Common myeloid progenitor, CD34-positive (primary cell): ENCODE measurements at regions not wholly inside any gene's neighbourhood (a gene's known extent, or its start where the extent isn't known, plus 50 kb on each side); places are given as distances from the start of the nearest gene placed in this dataset.

Experiments used
- CTCF ChIA-PET: fragments of 350-600 bp; sonication (Branson Sonifier 250); formaldehyde crosslinking; loops from one replicate; lab custom pipeline; 2021; ENCODE audit warnings: antibody characterized with exemption; lab: Charles Lee
- POLR2A ChIA-PET: fragments of 350-600 bp; sonication (Branson Sonifier 250); formaldehyde crosslinking; loops from one replicate; lab custom pipeline; 2021; ENCODE audit warnings: antibody characterized with exemption; lab: Charles Lee
- DNase-seq, 3 donors: peaks; one replicate each; pipeline versions ENCODE4 v3.0.0 to v3.0.0-alpha.2; 2013
- H3K27ac ChIP-seq, 2 experiments: 1 replicate in 1 of 2; 2 replicates in 1 of 2; pipeline ENCODE4 v1.7.0; 2013; ENCODE audit warnings: inconsistent platforms in 2 of 2, low read length in 2 of 2, mild to moderate bottlenecking in 2 of 2, low read depth in 1 of 2, moderate library complexity in 1 of 2; ENCODE audit not compliant: severe bottlenecking in 2 of 2, insufficient read depth in 1 of 2, poor library complexity in 1 of 2
- H3K27me3 ChIP-seq, 5 experiments: replicated peaks in 2 of 5; 1 replicate in 3 of 5; 2 replicates in 2 of 5; pipeline versions ENCODE4 v1.6.1 to v1.7.0; 2013; ENCODE audit warnings: low read length in 4 of 5, mild to moderate bottlenecking in 2 of 5, moderate library complexity in 2 of 5, inconsistent platforms in 1 of 5; ENCODE audit not compliant: insufficient read depth in 5 of 5, control insufficient read depth in 4 of 5
- H3K36me3 ChIP-seq, 4 experiments: 1 replicate in 2 of 4; 2 replicates in 2 of 4; pipeline versions ENCODE4 v1.6.1 to v1.7.0; 2013; ENCODE audit warnings: low read length in 3 of 4, control low read depth in 1 of 4, mild to moderate bottlenecking in 1 of 4; ENCODE audit not compliant: control insufficient read depth in 4 of 4, insufficient read depth in 4 of 4
- H3K4me1 ChIP-seq, 4 experiments: 1 replicate in 3 of 4; 2 replicates in 1 of 4; pipeline versions ENCODE4 v1.6.1 to v1.7.1; 2013; ENCODE audit warnings: low read length in 3 of 4, mild to moderate bottlenecking in 3 of 4, control low read depth in 1 of 4, inconsistent platforms in 1 of 4, moderate library complexity in 1 of 4; ENCODE audit not compliant: control insufficient read depth in 4 of 4, insufficient read depth in 4 of 4; ENCODE audit errors: control extremely low read depth in 1 of 4
- H3K4me3 ChIP-seq, 7 experiments: 1 replicate in 4 of 7; 2 replicates in 3 of 7; pipeline versions ENCODE4 v1.5.1 to v1.7.0; 2013; ENCODE audit warnings: mild to moderate bottlenecking in 7 of 7, low read length in 6 of 7, moderate library complexity in 6 of 7, inconsistent platforms in 2 of 7, low read depth in 2 of 7, control low read depth in 1 of 7; ENCODE audit not compliant: insufficient read depth in 4 of 7, control insufficient read depth in 1 of 7; ENCODE audit errors: extremely low read depth in 1 of 7
- H3K9me3 ChIP-seq, 5 experiments: 1 replicate in 4 of 5; 2 replicates in 1 of 5; pipeline versions ENCODE4 v1.6.1 to v1.7.1; 2013; ENCODE audit warnings: low read length in 4 of 5, mild to moderate bottlenecking in 2 of 5, inconsistent platforms in 1 of 5, low read depth in 1 of 5, moderate library complexity in 1 of 5; ENCODE audit not compliant: control insufficient read depth in 4 of 5, insufficient read depth in 2 of 5; ENCODE audit errors: control extremely low read depth in 1 of 5
- WGBS: methylation state at CpG from one replicate; pipeline ENCODE4 v1.1.5; 2013; ENCODE audit not compliant: insufficient coverage; 5-methylcytosine and 5-hydroxymethylcytosine counted together

- CTCF ChIA-PET: interaction anchor here (0.6 kb wide), 1 partner anchor 11 kb away, joined by 4 read pairs; no protein-coding TSS in a partner anchor
- Histone ChIP-seq H3K27me3 (no peaks in the 10 kb centered on the region), H3K9me3 (peaks cover 0 to 5% (median 1%) of the 10 kb centered on the region in 5 experiments), H3K36me3 (no peaks in the 10 kb centered on the region), H3K27ac (no peak overlapping the region), H3K4me3 (no peak overlapping the region), H3K4me1 (no peaks in the 10 kb centered on the region)
- no peak for DNase-seq
- WGBS: 100% methylated on average over 1 of the region's 3 CpGs
- POLR2A ChIA-PET: no interaction called here
Observed at GRCh38 chr4:123996718-123997510, 600.3 kb downstream of the SPRY1 start.

- no peaks in the 10 kb centered on the region for H3K27me3 ChIP-seq
- H3K36me3 ChIP-seq: no peaks in the 10 kb centered on the region
- ChIA-PET CTCF (no interaction called here), POLR2A (no interaction called here)
- DNase-seq: peak in 2 of 3 donors; percentile 12 to 31
- no peak overlapping the region for H3K27ac ChIP-seq
- no peak overlapping the region for H3K4me3 ChIP-seq
- peaks cover 0 to 1% (median 0%) of the 10 kb centered on the region in 5 experiments for H3K9me3 ChIP-seq
- 80% methylated on average over 1 of the region's 1 CpG for WGBS
- no peaks in the 10 kb centered on the region for H3K4me1 ChIP-seq
Observed at GRCh38 chr4:123997776-123998449, 601.3 kb downstream of the SPRY1 start.

- Histone ChIP-seq H3K9me3 (peaks cover 0 to 1% (median 0%) of the 10 kb centered on the region in 5 experiments), H3K36me3 (no peaks in the 10 kb centered on the region), H3K4me1 (no peaks in the 10 kb centered on the region), H3K4me3 (no peak overlapping the region), H3K27me3 (no peaks in the 10 kb centered on the region), H3K27ac (no peak overlapping the region)
- no CpG with 5 or more reads among the region's 2 CpGs for WGBS
- ChIA-PET CTCF (no interaction called here), POLR2A (no interaction called here)
- DNase-seq: no peak
Observed at GRCh38 chr4:124000233-124000632, 603.6 kb downstream of the SPRY1 start.

GRCh38 chr4:124015766-124016165, 619.2 kb downstream of the SPRY1 start:
- no CpG with 5 or more reads among the region's 1 CpG for WGBS
- Histone ChIP-seq H3K27me3 (no peaks in the 10 kb centered on the region), H3K27ac (no peak overlapping the region), H3K9me3 (no peaks in the 10 kb centered on the region), H3K4me3 (no peak overlapping the region), H3K4me1 (peaks cover 6 to 16% (median 15%) of the 10 kb centered on the region in 4 experiments), H3K36me3 (no peaks in the 10 kb centered on the region)
- no peak for DNase-seq
- ChIA-PET CTCF (no interaction called here), POLR2A (no interaction called here)

- POLR2A ChIA-PET: no interaction called here
- Histone ChIP-seq H3K27me3 (no peaks in the 10 kb centered on the region), H3K9me3 (no peaks in the 10 kb centered on the region), H3K36me3 (no peaks in the 10 kb centered on the region), H3K4me3 (no peak overlapping the region), H3K27ac (no peak overlapping the region), H3K4me1 (peaks cover 6 to 16% (median 15%) of the 10 kb centered on the region in 4 experiments)
- DNase-seq: no peak
- WGBS: 100% methylated on average over 6 of the region's 8 CpGs
- CTCF ChIA-PET: no interaction called here
Observed at GRCh38 chr4:124017185-124017785, 620.7 kb downstream of the SPRY1 start.

- Histone ChIP-seq H3K36me3 (no peaks in the 10 kb centered on the region), H3K27ac (peak overlapping the region; percentile 36 to 65), H3K27me3 (no peaks in the 10 kb centered on the region), H3K4me1 (peaks cover 6 to 16% (median 15%) of the 10 kb centered on the region in 4 experiments), H3K9me3 (no peaks in the 10 kb centered on the region), H3K4me3 (peak overlapping the region in 4 of 7 experiments; percentile 2 to 58 (median 35))
- WGBS: 30% methylated on average over 7 of the region's 7 CpGs
- ChIA-PET CTCF (interaction anchor here (1.0 to 2.4 kb wide), 2 partner anchors 13 to 27 kb away, joined by 3 to 5 read pairs; no protein-coding TSS in a partner anchor), POLR2A (no interaction called here)
- DNase-seq: peak; percentile 33 to 87 (median 81)
Observed at GRCh38 chr4:124018383-124019317, 622.1 kb downstream of the SPRY1 start.
